GM23338 (cell line): ENCODE measurements at regions not wholly inside any gene's neighbourhood (a gene's known extent, or its start where the extent isn't known, plus 50 kb on each side); places are given as distances from the start of the nearest gene placed in this dataset.

ENCODE experiments used
- CTCF ChIP-seq, 2 experiments: fragments of 200-600 bp in 1 of 2; sonication (generic) in 1 of 2; conservative IDR thresholded peaks; 2 replicates each; pipeline versions ENCODE4 v1.5.1 to v1.6.1; 2016 to 2017; ENCODE audit warnings: antibody characterized with exemption in 2 of 2, low read depth in 2 of 2, mild to moderate bottlenecking in 2 of 2, moderate library complexity in 1 of 2
- EZH2 ChIP-seq: fragments of 200-600 bp; sonication (generic); IDR thresholded peaks from one replicate; pipeline ENCODE4 v1.8.0; 2017; ENCODE audit warnings: antibody characterized with exemption, mild to moderate bottlenecking, low read depth; ENCODE audit not compliant: unreplicated experiment
- EZH2phosphoT487 ChIP-seq: fragments of 200-600 bp; sonication (generic); IDR thresholded peaks from one replicate; pipeline ENCODE4 v1.8.1; 2018; ENCODE audit warnings: antibody characterized with exemption; ENCODE audit not compliant: unreplicated experiment
- REST ChIP-seq: IDR thresholded peaks from one replicate; pipeline ENCODE4 v1.6.1; 2018; ENCODE audit warnings: antibody characterized with exemption; ENCODE audit not compliant: unreplicated experiment

DNA sequence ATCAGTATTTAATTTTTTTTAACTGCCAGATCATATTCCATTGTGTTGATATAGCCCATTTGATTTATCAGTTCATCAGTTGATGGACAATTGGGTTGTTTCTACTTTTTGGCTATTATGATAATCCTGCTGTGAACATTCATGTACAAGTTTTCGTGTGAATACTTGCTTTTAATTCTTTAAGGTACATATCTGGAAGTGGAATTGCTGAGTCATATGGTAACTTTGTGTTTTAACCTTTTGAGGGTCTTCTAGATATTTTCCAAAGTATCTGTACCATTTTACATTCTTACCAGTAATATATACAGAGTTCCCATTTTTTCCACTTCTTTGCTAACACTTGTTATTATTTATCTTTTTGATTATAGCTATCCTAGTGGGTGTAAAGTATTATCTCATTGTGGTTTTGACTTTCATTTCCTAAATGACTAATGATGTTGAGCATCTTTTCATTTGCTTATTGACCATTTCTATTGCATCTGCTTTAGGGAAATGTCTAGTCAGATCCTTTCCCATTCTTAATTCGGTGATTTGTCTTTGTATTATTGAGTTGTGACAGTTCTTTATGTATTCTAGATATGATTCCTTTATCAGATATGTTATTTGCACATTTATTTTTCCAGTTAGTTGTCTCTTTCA, 75.2 kb upstream of the NUDT6 start:
- TF ChIP-seq CTCF (conservative IDR thresholded peaks at IDR 0.05; ENCODE audit: low read depth in 2 of 2) (no peak), EZH2phosphoT487 (no peak), EZH2 (no peak), REST (no peak)
